ENCODE measurements at regions not wholly inside any gene's neighbourhood (a gene's known extent, or its start where the extent isn't known, plus 50 kb on each side); places are given as distances from the start of the nearest gene placed in this dataset.
"Not testable (repeated sequence)": the region's sequence is repeated elsewhere in the genome, so short reads cannot be mapped to it uniquely, and the experiment has no call there.

- no peak for DNase-seq
These were observed 99.6 kb downstream of the SLC25A47 start for GRCh38 chr14:100422556-100423316.

- DNase-seq: no peak
These were observed 100.3 kb downstream of the SLC25A47 start for GRCh38 chr14:100423317-100424010.

- no peak for DNase-seq
These were observed 101.6 kb downstream of the SLC25A47 start for GRCh38 chr14:100424504-100425428.

GRCh38 chr14:100425429-100425827, 102.3 kb downstream of the SLC25A47 start:
- no peak for DNase-seq

GRCh38 chr14:100426314-100426713, 103.2 kb downstream of the SLC25A47 start:
- DNase-seq: no peak

- no peak for DNase-seq
These were observed 104.0 kb downstream of the SLC25A47 start for GRCh38 chr14:100427166-100427565.

- DNase-seq: no peak
These were observed 105.6 kb downstream of the SLC25A47 start for GRCh38 chr14:100428727-100429126.

GRCh38 chr14:100429537-100429936, 106.4 kb downstream of the SLC25A47 start:
- no peak for DNase-seq

GRCh38 chr14:100430571-100430970, 107.4 kb downstream of the SLC25A47 start:
- DNase-seq: no peak

- DNase-seq: not testable (repeated sequence)
These were observed 108.3 kb downstream of the SLC25A47 start for GRCh38 chr14:100431461-100431860.

GRCh38 chr14:100432652-100433427, 109.7 kb downstream of the SLC25A47 start:
- no peak for DNase-seq

GRCh38 chr14:100433428-100433814, 110.3 kb downstream of the SLC25A47 start:
- DNase-seq: no peak

- no peak for DNase-seq
These were observed 111.0 kb downstream of the SLC25A47 start for GRCh38 chr14:100434033-100434601.

- no peak for DNase-seq
These were observed 111.8 kb downstream of the SLC25A47 start for GRCh38 chr14:100434911-100435438.

GRCh38 chr14:100435459-100435858, 112.3 kb downstream of the SLC25A47 start:
- DNase-seq: no peak

GRCh38 chr14:100436745-100437406, 113.7 kb downstream of the SLC25A47 start:
- no peak for DNase-seq

- no peak for DNase-seq
These were observed 115.1 kb downstream of the SLC25A47 start for GRCh38 chr14:100438271-100438670.

GRCh38 chr14:100438678-100439592, 115.8 kb downstream of the SLC25A47 start:
- DNase-seq: no peak

- no peak for DNase-seq
These were observed 116.6 kb downstream of the SLC25A47 start for GRCh38 chr14:100439781-100440180.

- DNase-seq: no peak
These were observed 117.1 kb downstream of the SLC25A47 start for GRCh38 chr14:100440207-100440631.

All from NCI-H187 treated with DMSO at 0.1 percent for 48 hours (cell line).